ENCODE measurements at regions not wholly inside any gene's neighbourhood (a gene's known extent, or its start where the extent isn't known, plus 50 kb on each side); places are given as distances from the start of the nearest gene placed in this dataset.

DNA sequence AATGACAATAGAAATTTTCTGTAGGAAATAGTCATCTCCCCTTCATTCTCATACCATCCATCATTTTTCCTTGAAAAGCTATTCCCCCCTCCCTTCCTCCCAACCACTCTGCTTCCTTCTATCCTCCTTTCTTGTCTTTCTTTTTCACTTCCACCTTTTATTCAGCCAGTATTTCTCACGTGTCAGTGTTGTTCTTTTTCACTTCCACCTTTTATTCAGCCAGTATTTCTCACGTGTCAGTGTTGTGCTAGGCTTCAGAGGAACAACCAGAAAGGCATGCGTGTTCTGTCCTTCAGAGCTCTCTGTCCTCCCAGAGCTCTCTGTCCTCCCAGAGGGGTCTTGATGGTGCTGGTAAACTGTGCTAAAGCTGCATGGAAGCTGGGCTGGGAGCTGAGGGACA is 419.6 kb downstream of the GADD45G start:
- no peaks in the 10 kb centered on the region for H3K9me3 ChIP-seq
- no peaks in the 10 kb centered on the region for H3K4me1 ChIP-seq (ENCODE audit: low read depth)
- H3K36me3 ChIP-seq (ENCODE audit: low read depth) = no peaks in the 10 kb centered on the region
- ATAC-seq = peak; percentile 46
- TF ChIP-seq, protein P1, sequence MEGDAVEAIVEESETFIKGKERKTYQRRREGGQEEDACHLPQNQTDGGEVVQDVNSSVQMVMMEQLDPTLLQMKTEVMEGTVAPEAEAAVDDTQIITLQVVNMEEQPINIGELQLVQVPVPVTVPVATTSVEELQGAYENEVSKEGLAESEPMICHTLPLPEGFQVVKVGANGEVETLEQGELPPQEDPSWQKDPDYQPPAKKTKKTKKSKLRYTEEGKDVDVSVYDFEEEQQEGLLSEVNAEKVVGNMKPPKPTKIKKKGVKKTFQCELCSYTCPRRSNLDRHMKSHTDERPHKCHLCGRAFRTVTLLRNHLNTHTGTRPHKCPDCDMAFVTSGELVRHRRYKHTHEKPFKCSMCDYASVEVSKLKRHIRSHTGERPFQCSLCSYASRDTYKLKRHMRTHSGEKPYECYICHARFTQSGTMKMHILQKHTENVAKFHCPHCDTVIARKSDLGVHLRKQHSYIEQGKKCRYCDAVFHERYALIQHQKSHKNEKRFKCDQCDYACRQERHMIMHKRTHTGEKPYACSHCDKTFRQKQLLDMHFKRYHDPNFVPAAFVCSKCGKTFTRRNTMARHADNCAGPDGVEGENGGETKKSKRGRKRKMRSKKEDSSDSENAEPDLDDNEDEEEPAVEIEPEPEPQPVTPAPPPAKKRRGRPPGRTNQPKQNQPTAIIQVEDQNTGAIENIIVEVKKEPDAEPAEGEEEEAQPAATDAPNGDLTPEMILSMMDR (IDR thresholded peaks at IDR 0.05) = no peak
- DNase-seq = no peak
- H3K4me3 ChIP-seq = no peak overlapping the region
- intact Hi-C loops (cut with DNase I, micrococcal nuclease) = no loop called here

DNA sequence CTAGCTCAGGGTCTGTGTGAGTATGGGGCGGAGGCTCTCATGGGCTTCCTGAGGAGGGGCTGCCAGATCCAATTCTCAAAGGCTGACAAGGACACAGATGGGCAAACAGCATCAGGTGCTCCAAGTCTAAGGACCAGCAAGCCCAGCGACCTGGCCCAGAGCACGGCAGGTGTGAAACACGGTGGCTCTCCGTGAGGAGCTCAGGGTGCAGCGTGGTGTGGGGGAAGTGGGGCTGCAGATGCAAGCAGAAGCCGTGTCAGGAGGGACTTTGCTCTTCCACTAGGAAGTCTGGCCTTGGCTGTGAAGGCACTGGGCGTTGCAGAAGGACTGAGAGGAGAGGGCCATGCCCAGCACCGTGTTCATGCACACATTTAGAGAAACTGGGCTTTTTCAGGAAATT is 420.0 kb downstream of the GADD45G start:
- H3K4me1 ChIP-seq (ENCODE audit: low read depth) = no peaks in the 10 kb centered on the region
- ATAC-seq (peak; percentile 34), DNase-seq (peak in 1 of 3 donors; percentile 26)
- no peaks in the 10 kb centered on the region for H3K9me3 ChIP-seq
- TF ChIP-seq, protein P1 (IDR thresholded peaks at IDR 0.05) = no peak
- H3K4me3 ChIP-seq = no peak overlapping the region
- no peaks in the 10 kb centered on the region for H3K36me3 ChIP-seq (ENCODE audit: low read depth)
- intact Hi-C loops (cut with DNase I, micrococcal nuclease) = no loop called here

DNA sequence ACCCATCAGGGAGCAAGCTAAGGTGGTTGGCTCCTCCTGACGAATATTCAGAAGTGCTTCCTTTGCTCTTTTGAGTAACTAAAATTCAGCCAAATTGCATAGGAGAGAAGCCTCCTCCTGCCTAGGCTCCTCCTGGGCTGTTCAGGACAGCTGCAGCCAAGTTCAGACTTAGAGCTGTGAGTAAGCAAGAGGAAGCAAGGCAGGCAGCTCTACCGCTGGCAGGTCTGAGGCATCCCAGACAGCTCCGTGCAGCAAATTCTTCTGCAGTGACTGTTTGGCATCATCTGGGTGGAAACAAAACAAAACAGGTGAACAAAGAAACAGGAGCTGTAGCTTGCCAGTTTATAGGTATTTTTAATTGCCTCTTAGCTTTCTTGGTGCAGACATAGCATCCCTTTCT is 421.0 kb downstream of the GADD45G start:
- DNase-seq = no peak
- Histone ChIP-seq H3K36me3 (ENCODE audit: low read depth) (no peaks in the 10 kb centered on the region), H3K4me3 (no peak overlapping the region), H3K9me3 (no peaks in the 10 kb centered on the region), H3K4me1 (ENCODE audit: low read depth) (no peaks in the 10 kb centered on the region)
- TF ChIP-seq, protein P1 (IDR thresholded peaks at IDR 0.05) = no peak
- intact Hi-C loops (cut with DNase I, micrococcal nuclease) = no loop called here
- ATAC-seq = no peak

DNA sequence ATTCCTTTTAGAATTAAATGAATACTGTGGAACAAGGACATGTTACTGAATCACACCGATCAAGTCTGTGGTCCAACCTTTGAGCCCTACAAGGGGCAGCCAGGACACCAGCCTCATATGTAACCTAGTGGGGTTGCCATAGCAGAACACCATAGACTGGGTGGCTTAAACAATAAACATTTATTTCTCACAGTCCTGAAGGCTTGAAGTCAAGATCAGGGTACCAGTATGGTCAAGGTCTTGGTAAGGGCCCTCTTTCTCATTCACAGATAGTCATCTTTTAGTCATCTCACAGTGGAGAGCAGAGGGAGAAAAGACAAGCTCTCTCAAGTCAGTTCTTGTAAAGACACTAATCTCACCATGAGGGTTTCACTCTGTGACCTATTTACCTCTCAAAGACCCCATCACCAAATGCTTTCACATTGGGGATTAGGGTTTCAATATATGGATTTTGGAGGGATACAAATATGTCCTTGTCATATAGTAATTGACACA is 422.5 kb downstream of the GADD45G start:
- Histone ChIP-seq H3K9me3 (no peaks in the 10 kb centered on the region), H3K4me3 (no peak overlapping the region), H3K4me1 (ENCODE audit: low read depth) (no peaks in the 10 kb centered on the region), H3K36me3 (ENCODE audit: low read depth) (no peaks in the 10 kb centered on the region)
- DNase-seq = no peak
- TF ChIP-seq, protein P1 (IDR thresholded peaks at IDR 0.05) = no peak
- intact Hi-C loops (cut with DNase I, micrococcal nuclease) = no loop called here
- ATAC-seq = no peak

DNA sequence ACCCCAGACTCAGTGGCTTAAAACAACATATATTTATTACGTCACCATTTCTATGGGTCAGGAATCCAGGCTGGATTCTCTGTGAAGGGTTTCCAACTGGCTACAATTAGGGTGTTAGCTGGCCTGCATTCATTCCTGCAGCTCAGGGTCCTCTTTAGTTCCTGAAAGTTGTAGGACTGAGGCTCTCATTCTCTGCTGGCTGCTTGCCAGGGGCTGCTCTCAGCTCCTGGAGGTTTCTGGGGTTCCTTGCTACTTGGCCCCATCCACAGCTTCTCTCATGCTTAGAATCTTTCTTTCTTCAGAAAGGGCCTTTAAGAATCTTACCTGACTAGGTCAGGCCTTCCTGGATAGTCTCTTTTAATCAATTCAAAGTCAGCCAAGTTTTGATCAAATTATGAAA is 424.6 kb downstream of the GADD45G start:
- no peak for DNase-seq
- TF ChIP-seq, protein P1 (IDR thresholded peaks at IDR 0.05) = no peak
- H3K4me3 ChIP-seq = no peak overlapping the region
- no peaks in the 10 kb centered on the region for H3K36me3 ChIP-seq (ENCODE audit: low read depth)
- ATAC-seq = no peak
- no peaks in the 10 kb centered on the region for H3K4me1 ChIP-seq (ENCODE audit: low read depth)
- no peaks in the 10 kb centered on the region for H3K9me3 ChIP-seq
- intact Hi-C loops (cut with DNase I, micrococcal nuclease) = no loop called here

DNA sequence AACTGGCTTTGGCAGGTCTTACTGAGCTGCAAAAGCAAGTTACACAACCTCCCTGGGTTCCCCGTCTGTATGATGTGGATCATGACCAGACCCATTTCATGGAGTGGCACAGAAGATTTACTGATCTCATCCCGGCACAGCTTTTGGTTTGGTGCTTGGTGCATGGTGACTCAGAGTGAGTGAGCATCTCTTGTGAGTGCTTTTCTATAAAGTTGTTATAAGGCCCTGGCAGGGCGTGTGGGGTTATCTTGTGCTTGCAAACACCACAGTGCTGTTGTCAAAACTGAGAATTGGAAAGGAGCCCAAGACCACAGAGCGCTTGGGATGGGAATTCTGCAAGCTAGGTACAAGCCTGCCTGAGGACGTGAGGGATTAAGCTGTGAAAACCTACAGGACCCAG is 425.2 kb downstream of the GADD45G start:
- TF ChIP-seq, protein P1 (IDR thresholded peaks at IDR 0.05) = no peak
- H3K36me3 ChIP-seq (ENCODE audit: low read depth) = no peaks in the 10 kb centered on the region
- DNase-seq = no peak
- ATAC-seq = no peak
- H3K4me1 ChIP-seq (ENCODE audit: low read depth) = no peaks in the 10 kb centered on the region
- H3K9me3 ChIP-seq = no peaks in the 10 kb centered on the region
- H3K4me3 ChIP-seq = no peak overlapping the region
- intact Hi-C loops (cut with DNase I, micrococcal nuclease) = no loop called here
